AG08396 (cell line): ENCODE measurements at regions not wholly inside any gene's neighbourhood (a gene's known extent, or its start where the extent isn't known, plus 50 kb on each side); places are given as distances from the start of the nearest gene placed in this dataset.

Source experiments
- DNase-seq: peaks from one replicate; pipeline ENCODE4 v3.0.0; 2012; ENCODE audit warnings: low spot score, mixed read lengths

DNA sequence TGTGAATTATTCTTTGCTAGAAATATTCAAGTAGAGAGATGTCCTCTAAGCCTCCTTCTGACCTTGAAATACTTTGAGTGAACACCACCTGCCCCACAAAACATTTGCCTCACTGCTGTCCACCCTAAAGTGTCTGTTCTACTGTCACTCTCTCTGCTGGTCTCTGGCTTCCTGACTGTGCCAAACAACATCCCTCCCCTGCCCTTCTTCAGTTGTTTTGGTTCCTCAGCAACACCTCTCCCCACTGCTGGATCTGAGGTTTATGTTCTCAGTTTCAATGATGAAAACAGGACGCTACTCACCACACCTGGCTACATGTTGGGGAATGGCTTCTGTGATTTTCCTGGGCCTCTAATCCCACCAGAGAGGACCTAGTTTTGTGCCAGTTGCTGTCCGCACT, 456.9 kb downstream of the BCOR start:
- DNase-seq = no peak

DNA sequence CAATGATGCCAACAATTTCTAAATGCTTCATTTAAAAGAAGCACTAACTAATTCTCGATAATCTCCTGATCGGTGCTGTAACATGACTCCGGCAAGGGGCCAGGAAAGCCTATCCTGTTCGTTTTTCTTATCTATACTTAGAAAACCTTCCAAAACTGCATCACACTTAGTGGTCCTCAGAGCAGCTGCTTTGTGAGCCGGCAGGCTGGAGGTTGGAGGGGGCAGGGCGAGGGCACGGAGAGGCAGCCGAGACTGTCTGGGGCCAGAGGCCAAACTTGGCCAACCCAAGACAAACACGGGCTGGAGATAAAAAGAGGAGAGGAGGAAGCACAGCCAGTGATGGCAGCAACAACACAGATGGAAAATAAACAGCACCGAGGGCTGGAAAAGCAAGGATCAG, 455.7 kb downstream of the BCOR start:
- DNase-seq = no peak

DNA sequence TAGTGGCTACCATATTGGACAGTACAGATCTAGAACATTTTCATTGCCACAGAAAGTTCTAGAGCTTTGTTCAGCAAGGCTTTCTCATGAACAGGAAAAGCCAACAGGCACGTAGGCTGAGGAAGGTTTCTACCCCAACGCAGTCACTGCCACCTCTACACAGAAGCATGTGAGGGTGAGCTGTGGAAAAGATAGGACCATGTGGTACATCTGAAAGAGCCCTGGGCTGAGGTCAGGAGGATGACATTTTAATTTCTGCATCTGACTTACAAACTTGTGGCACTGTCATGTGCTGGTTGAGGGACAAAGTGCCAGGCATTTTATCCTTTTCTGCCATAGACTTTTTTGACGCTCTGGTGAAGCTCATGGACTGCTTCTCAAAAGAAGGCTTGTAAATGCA, 454.2 kb downstream of the BCOR start:
- no peak for DNase-seq

- DNase-seq = peak; percentile 69
Measured at GRCh38 chrX:39645178-39645895, 452.4 kb downstream of the BCOR start.

DNA sequence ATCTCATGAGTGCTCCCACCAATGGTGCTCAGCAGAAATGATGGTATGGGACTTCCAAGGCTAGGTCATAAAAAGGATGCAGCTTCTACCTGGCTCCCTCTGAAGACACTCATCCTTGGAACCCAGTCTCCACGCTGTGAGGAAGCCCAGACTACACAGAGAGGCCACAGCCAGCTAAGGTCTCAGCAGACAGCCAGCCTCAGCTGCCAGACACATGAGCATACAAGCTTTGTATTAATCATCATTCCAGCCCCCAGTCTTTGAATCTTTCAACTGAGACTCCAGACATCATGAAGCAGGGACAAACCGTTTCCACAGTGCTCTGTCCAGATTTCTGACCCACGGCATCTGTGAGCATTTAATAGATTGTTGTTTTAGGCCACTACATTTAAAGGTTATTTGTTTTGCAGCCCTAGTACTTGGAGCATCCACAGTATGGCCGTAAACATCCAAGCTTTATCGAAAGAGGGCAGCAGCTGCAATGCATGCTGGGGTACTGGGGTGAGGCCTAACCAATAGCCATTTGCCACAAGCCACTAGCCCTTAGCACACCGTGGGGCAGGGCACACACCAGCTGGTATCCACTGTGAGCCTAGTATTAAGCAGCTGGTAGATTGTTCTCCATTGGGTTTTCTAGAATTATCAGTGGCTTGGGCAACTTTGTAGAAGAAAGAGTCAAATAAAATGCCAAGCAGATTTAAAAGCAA, 449.1 kb downstream of the BCOR start:
- no peak for DNase-seq

DNA sequence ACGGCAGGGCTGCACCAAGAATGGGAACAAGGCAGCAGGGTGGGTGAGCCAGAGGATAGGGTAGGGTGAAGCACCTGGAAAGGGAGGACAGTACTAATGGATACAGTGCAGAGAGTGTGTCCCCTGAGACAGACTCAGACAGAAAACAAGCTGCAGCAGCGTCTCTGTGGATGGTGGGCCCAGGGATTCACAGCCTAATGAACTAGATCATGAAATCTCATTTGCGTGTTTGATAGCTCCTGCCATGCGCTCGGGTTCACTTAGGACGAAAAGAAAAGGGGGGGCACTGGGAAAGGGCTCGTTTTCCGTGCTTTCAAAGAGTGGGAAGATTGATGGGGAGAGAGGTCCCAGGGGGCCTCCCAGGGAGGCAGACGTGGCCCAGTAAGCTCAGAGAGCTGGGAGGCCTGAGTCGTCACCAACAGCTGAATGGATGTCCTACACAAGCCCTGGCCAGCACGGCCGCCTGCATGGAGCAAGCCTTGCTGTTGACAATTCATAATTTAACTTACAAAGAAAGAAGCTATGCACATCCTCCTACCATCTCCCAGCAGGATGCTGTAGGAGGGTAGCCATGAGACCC, 446.9 kb downstream of the BCOR start:
- no peak for DNase-seq

DNA sequence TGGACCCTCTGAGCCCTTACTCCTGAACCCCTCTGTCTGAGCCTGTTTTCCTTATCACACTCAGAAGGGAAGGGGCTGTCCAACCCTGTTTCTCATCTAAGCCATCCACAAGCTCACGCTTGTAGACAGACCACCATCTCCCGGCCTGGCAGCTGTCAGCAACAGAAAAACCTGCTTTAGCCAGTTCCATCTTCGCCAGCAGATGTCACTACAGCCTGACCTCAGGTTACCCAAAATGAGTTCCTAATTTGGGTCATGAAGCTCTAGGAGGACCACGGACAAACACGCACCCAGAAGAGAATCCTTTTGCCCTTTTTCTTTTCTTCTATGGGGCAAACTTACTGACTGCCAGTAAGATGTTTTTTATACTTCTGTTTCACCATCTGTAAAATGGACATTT, 445.4 kb downstream of the BCOR start:
- DNase-seq = peak; percentile 37

DNA sequence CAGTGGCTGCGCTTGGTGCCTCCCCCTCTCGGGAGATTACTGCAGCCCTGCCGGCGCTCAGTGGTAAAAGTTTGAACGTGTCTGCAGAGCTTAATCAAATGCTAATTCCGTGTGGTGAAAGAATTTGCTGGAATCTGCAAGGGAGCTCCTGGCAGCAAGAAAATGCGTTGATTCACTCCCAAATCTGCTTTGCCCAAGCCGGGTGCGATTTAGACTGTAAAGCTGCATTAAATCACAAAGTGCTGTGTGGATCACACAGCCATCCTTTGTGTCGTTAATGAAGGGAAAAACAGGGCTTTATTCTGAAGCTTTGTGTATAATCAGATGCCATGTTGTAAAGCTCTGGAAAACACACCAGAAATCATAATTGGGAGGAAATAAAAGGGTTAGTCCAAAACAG, 444.1 kb downstream of the BCOR start:
- no peak for DNase-seq

- no peak for DNase-seq
Measured at GRCh38 chrX:39654183-39654925, 443.4 kb downstream of the BCOR start.

GRCh38 chrX:39654952-39655351, 442.8 kb downstream of the BCOR start:
- DNase-seq = no peak

- DNase-seq = no peak
Measured at GRCh38 chrX:39661116-39661907, 436.4 kb downstream of the BCOR start.

DNA sequence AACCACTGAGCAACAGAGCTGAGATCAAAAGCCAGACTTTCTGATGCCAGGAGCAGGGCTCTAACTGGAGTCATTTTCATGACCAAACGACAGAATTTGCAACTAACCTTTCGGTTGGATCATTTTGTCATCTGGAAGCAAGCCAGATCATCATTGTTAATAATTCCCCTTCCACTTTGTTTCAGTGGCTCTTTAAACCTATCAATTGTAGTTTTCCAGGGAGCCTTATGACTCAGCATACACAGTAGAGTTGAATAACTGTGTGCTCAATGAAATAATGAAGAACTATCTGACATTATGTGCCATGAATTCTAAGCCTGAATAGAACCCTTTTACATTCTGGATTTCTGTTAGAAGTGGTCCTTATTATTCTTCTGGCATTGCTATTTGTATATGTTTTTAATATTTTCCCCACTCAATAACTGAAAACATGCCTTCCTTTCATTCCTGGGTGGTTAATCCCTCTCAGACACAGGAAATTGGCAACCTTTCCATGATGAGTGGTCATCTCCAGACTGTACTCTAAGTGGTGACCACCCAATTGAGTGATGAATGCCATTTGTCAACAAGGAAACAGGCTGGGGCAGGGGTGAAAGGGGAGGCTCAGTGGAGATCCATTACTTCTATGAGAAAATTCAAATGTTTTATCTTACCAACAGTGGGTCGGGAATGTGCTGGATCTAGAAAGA, 431.8 kb downstream of the BCOR start:
- DNase-seq = no peak

- no peak for DNase-seq
Measured at GRCh38 chrX:39667191-39667590, 430.6 kb downstream of the BCOR start.

DNA sequence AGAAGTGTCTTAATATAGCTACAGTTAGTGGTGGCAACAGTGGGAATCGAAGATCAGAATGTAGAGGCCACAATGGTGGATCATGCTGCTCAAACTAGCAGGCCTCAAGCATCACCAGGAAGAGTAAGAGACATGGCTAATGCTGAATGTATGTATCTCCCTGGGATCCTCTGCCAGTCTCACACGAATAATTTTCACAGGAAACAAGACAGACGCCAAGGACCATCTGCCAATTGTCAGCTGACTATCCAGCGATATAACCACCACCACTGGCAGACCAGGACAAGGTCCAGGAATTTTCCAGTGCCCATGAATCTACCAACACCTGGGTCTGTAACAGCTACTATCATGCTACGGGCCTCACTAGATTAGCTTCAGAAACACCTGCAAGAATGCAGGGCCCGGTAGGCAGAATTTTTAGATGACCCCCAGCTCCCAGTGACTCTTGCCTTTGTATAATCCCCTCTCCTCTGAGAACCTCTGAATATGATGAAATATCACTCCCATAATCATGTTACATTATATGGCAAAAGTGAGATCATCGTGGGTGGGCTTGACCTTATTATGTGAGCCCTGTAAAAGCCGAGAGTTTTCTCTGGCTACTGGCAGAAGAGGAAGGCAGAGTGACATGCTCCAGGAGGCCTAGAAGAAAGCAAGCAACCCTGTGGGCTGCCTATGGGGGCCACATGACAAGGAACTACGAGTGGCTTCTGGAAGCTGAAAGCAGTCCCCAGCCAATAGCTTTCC, 429.8 kb downstream of the BCOR start:
- no peak for DNase-seq

GRCh38 chrX:39669668-39670067, 428.1 kb downstream of the BCOR start:
- DNase-seq = no peak

GRCh38 chrX:39670281-39670680, 427.5 kb downstream of the BCOR start:
- DNase-seq = no peak

GRCh38 chrX:39672405-39672804, 425.4 kb downstream of the BCOR start:
- DNase-seq = no peak

DNA sequence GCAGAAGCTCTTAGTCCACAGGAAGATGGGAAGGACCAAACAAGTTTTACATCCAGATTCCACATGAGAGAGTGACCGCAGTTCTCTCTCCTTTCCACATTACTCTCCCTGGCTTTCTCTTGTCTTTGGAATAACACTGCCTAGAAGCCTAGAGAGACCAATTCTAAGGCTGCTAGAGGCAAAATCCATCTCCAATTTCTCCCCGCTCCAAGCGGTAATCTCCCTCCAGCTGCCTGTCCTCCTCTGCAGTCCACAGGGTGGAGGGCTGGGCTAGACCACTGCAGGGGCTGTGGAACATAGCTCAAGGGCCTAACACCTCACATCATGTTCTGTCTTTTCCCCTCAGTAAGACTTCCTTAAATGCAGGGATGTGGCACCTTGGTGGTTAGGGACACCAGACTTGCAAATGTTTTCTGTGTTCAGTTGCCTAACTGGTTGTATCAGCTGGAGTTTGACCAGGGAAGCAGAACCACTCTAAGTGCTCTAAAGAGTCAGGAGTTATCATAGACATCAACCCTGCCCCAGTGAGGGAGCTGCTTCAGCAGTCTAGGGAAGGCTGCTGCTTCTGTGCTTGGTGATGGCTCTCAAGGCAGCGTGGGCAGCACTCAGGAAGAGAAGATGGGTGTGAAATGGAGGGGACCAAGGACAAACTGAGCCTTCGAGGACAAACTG, 423.1 kb downstream of the BCOR start:
- DNase-seq = no peak

DNA sequence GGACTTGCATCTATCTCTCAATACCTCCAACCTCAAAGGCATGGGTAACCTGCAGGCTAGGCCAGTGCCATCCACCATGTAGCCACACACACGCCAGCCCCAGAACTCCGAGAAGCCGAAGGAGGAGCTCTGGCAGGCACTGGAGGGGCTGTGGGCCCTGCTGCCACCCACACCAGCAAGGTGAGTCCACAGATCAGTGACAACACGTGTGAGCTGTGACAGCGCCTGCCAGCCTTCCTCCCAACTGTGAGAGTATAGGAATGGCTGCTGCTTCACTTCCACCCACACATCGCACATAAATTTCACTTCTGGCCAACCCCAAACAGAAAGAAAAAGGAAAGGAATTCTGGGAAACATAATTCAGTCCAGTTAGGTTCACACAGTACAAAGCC, 422.6 kb downstream of the BCOR start:
- no peak for DNase-seq

DNA sequence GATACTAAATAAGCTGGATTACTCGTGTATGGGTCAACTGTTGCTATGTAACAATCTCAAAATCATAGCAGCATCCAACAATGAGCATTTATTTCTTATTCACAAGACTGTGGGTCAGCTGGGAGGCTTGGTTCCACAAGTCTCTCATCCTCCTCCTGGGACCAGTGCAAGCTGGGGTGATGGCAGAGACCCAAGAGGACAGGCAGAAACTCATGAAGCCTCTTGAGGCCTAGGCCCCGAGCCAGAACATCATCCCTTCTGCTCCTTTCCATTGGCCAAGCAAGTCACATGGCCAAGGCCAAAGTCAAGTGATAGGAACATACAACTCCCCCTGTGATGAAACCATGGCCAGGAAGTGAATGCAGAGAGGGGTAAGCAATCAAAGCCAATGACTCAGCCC, 422.1 kb downstream of the BCOR start:
- DNase-seq = no peak
